ENCODE measurements at regions not wholly inside any gene's neighbourhood (a gene's known extent, or its start where the extent isn't known, plus 50 kb on each side); places are given as distances from the start of the nearest gene placed in this dataset.

DNA sequence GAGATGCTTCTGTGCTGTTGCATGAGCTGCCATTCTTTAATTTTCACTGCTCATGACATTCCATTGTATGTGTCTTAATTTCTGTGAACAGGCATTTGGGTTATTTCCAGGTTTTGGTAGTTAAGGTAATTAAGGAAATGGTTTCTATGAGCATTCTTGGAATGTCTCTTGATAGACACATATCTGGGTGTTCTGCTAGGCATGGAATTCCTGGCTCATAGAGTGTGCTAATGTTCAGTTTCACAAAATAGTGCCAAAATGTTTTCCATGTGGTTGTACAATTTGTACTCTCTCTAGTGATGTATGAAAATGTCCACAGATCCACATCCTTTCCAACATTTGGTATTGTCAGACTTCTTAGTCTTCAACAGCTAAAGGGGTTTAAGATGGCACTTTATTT is 680.9 kb upstream of the SGCG start:
- H3K4me1 ChIP-seq (ENCODE audit: control insufficient read depth in 1 of 2, insufficient read depth in 2 of 2, low read depth in 1 of 2, low read length in 1 of 2): no peaks in the 10 kb centered on the region
- H4K20me1 ChIP-seq (ENCODE audit: insufficient read depth): no peaks in the 10 kb centered on the region
- no peaks in the 10 kb centered on the region for H3K9me2 ChIP-seq
- no peaks in the 10 kb centered on the region for H3K27me3 ChIP-seq (ENCODE audit: insufficient read depth)
- no peaks in the 10 kb centered on the region for H3K9me3 ChIP-seq
- H3K36me3 ChIP-seq (replicated peaks in 1 of 2; ENCODE audit: control insufficient read depth in 1 of 2, insufficient read depth in 2 of 2, low read length in 1 of 2): no peaks in the 10 kb centered on the region
- H3K27ac ChIP-seq (ENCODE audit: low read depth in 2 of 2, low read length in 1 of 2): no peak overlapping the region
- H3K4me2 ChIP-seq: no peak overlapping the region
- H3F3A ChIP-seq (replicated peaks; ENCODE audit: insufficient read depth): no peaks in the 10 kb centered on the region
- H2AFZ ChIP-seq (ENCODE audit: low read depth): no peak overlapping the region
- no peak overlapping the region for H3K4me3 ChIP-seq (ENCODE audit: low read depth in 2 of 2, low read length in 1 of 2)
- DNase-seq: no peak
- ChIA-PET CTCF (no interaction called here), POLR2A (no interaction called here)
- TF ChIP-seq MAX (IDR thresholded peaks at IDR 0.05; ENCODE audit: low read depth): no peak
- TF ChIP-seq, protein P1, sequence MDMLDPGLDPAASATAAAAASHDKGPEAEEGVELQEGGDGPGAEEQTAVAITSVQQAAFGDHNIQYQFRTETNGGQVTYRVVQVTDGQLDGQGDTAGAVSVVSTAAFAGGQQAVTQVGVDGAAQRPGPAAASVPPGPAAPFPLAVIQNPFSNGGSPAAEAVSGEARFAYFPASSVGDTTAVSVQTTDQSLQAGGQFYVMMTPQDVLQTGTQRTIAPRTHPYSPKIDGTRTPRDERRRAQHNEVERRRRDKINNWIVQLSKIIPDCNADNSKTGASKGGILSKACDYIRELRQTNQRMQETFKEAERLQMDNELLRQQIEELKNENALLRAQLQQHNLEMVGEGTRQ (IDR thresholded peaks at IDR 0.05; ENCODE audit: borderline replicate concordance, low read depth, low read length): no peak
- no peak for TF ChIP-seq FOSL2 (IDR thresholded peaks at IDR 0.05; ENCODE audit: borderline replicate concordance, low read depth)
- TF ChIP-seq POLR2AphosphoS5 (IDR thresholded peaks at IDR 0.05; ENCODE audit: low read depth, low read length): no peak
- no peak for TF ChIP-seq FOXJ3 (CRISPR knock-in tag; IDR thresholded peaks at IDR 0.05)
- no peak for TF ChIP-seq SIN3A (IDR thresholded peaks at IDR 0.05; ENCODE audit: borderline replicate concordance, low read depth, low read length)
- no peak for TF ChIP-seq TAF1 (IDR thresholded peaks at IDR 0.05; ENCODE audit: borderline replicate concordance, low read depth, low read length)
- TF ChIP-seq NRF1 (IDR thresholded peaks at IDR 0.05; ENCODE audit: low read depth, low read length): no peak
- TF ChIP-seq RXRA (IDR thresholded peaks at IDR 0.05; ENCODE audit: borderline replicate concordance, low read depth): no peak
- no peak for TF ChIP-seq MXI1 (IDR thresholded peaks at IDR 0.05; ENCODE audit: low read depth, low read length)
- no peak for TF ChIP-seq CTCF (IDR thresholded peaks at IDR 0.05)
- no peak for TF ChIP-seq FOXM1 (IDR thresholded peaks at IDR 0.05; ENCODE audit: low read depth)
- TF ChIP-seq, protein P2, sequence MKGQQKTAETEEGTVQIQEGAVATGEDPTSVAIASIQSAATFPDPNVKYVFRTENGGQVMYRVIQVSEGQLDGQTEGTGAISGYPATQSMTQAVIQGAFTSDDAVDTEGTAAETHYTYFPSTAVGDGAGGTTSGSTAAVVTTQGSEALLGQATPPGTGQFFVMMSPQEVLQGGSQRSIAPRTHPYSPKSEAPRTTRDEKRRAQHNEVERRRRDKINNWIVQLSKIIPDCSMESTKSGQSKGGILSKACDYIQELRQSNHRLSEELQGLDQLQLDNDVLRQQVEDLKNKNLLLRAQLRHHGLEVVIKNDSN (IDR thresholded peaks at IDR 0.05; ENCODE audit: borderline replicate concordance, low read depth): no peak
- H3K79me2 ChIP-seq (ENCODE audit: insufficient read depth): no peaks in the 10 kb centered on the region
- no peak overlapping the region for H3K9ac ChIP-seq

DNA sequence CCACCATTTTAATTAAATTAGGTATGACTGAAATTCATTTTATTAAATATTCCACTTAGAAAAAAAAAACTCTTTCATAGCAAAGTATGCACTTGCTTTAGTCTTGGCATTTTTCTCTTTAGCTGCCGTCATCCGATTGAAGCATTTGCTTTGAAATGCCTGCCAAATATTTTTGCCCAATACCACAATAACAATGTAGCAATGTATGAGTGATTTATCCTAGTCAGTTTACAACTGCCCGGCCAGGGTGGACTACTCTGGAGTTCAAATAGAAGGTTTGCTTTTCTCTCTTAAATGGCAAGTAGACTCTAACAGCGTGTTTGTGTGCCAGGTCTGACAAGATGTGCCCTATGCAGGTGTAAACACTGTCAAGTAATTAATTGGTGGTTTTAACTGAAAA is 675.3 kb upstream of the SGCG start:
- Histone ChIP-seq H3K9me2 (no peaks in the 10 kb centered on the region), H3K79me2 (ENCODE audit: insufficient read depth) (no peaks in the 10 kb centered on the region), H3F3A (replicated peaks; ENCODE audit: insufficient read depth) (no peaks in the 10 kb centered on the region), H3K27me3 (ENCODE audit: insufficient read depth) (no peaks in the 10 kb centered on the region), H3K4me2 (no peak overlapping the region), H3K4me3 (ENCODE audit: low read depth in 2 of 2, low read length in 1 of 2) (no peak overlapping the region), H2AFZ (ENCODE audit: low read depth) (no peak overlapping the region), H3K4me1 (ENCODE audit: control insufficient read depth in 1 of 2, insufficient read depth in 2 of 2, low read depth in 1 of 2, low read length in 1 of 2) (no peaks in the 10 kb centered on the region), H3K27ac (ENCODE audit: low read depth in 2 of 2, low read length in 1 of 2) (no peak overlapping the region), H3K9me3 (no peaks in the 10 kb centered on the region), H4K20me1 (ENCODE audit: insufficient read depth) (no peaks in the 10 kb centered on the region), H3K9ac (no peak overlapping the region), H3K36me3 (replicated peaks in 1 of 2; ENCODE audit: control insufficient read depth in 1 of 2, insufficient read depth in 2 of 2, low read length in 1 of 2) (no peaks in the 10 kb centered on the region)
- 20% methylated on average over 4 of the region's 4 CpGs for WGBS (ENCODE audit: low lambda C conversion rate)
- DNase-seq: no peak
- ChIA-PET POLR2A (no interaction called here), CTCF (no interaction called here)
- TF ChIP-seq FOXM1 (IDR thresholded peaks at IDR 0.05; ENCODE audit: low read depth) (no peak), NRF1 (IDR thresholded peaks at IDR 0.05; ENCODE audit: low read depth, low read length) (no peak), GATA2 (CRISPR knock-in tag; IDR thresholded peaks at IDR 0.05) (no peak), NFIC (IDR thresholded peaks at IDR 0.05; ENCODE audit: borderline replicate concordance) (no peak), FOXJ3 (CRISPR knock-in tag; IDR thresholded peaks at IDR 0.05) (no peak), SIN3A (IDR thresholded peaks at IDR 0.05; ENCODE audit: borderline replicate concordance, low read depth, low read length) (no peak), MXI1 (IDR thresholded peaks at IDR 0.05; ENCODE audit: low read depth, low read length) (no peak), IRF3 (IDR thresholded peaks at IDR 0.05; ENCODE audit: low read depth, low read length) (no peak), MEF2A (IDR thresholded peaks at IDR 0.05; ENCODE audit: borderline replicate concordance, low read depth) (no peak)
- TF ChIP-seq, protein P3, sequence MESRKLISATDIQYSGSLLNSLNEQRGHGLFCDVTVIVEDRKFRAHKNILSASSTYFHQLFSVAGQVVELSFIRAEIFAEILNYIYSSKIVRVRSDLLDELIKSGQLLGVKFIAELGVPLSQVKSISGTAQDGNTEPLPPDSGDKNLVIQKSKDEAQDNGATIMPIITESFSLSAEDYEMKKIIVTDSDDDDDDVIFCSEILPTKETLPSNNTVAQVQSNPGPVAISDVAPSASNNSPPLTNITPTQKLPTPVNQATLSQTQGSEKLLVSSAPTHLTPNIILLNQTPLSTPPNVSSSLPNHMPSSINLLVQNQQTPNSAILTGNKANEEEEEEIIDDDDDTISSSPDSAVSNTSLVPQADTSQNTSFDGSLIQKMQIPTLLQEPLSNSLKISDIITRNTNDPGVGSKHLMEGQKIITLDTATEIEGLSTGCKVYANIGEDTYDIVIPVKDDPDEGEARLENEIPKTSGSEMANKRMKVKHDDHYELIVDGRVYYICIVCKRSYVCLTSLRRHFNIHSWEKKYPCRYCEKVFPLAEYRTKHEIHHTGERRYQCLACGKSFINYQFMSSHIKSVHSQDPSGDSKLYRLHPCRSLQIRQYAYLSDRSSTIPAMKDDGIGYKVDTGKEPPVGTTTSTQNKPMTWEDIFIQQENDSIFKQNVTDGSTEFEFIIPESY (IDR thresholded peaks at IDR 0.05; ENCODE audit: borderline replicate concordance, low read depth): no peak
- TF ChIP-seq, protein P2 (IDR thresholded peaks at IDR 0.05; ENCODE audit: borderline replicate concordance, low read depth): no peak

Data from SK-N-SH (cell line).